ENCODE measurements at regions not wholly inside any gene's neighbourhood (a gene's known extent, or its start where the extent isn't known, plus 50 kb on each side); places are given as distances from the start of the nearest gene placed in this dataset.

- DNase-seq (ENCODE audit: low spot score in 2 of 2) (no peak), ATAC-seq (replicated peaks; ENCODE audit: extremely low read depth, poor library complexity, severe bottlenecking) (no peak)
- peaks cover 18% of the 10 kb centered on the region for H3K9me3 Mint-ChIP-seq
- no peaks in the 10 kb centered on the region for H3K4me1 Mint-ChIP-seq
- H3K27ac Mint-ChIP-seq (ENCODE audit: low read depth), result no peak overlapping the region
- no peaks in the 10 kb centered on the region for H3K27me3 Mint-ChIP-seq
- H3K4me3 Mint-ChIP-seq, result no peak overlapping the region
- H3K36me3 Mint-ChIP-seq (ENCODE audit: insufficient read depth), result no peaks in the 10 kb centered on the region
Measured at GRCh38 chr18:64919971-64920570, 771.2 kb upstream of the LINC00305 start.

- H3K9me3 Mint-ChIP-seq, result peaks cover 14% of the 10 kb centered on the region
- H3K27me3 Mint-ChIP-seq, result no peaks in the 10 kb centered on the region
- H3K27ac Mint-ChIP-seq (ENCODE audit: low read depth), result no peak overlapping the region
- no peak overlapping the region for H3K4me3 Mint-ChIP-seq
- H3K36me3 Mint-ChIP-seq (ENCODE audit: insufficient read depth), result no peaks in the 10 kb centered on the region
- no peaks in the 10 kb centered on the region for H3K4me1 Mint-ChIP-seq
- no peak for DNase-seq (ENCODE audit: low spot score in 2 of 2)
- no peak for ATAC-seq (replicated peaks; ENCODE audit: extremely low read depth, poor library complexity, severe bottlenecking)
Measured at GRCh38 chr18:64918851-64919250, 770.0 kb upstream of the LINC00305 start.

- Mint-ChIP-seq H3K4me3 (no peak overlapping the region), H3K9me3 (peaks cover 17% of the 10 kb centered on the region), H3K27me3 (no peaks in the 10 kb centered on the region), H3K36me3 (ENCODE audit: insufficient read depth) (no peaks in the 10 kb centered on the region), H3K27ac (ENCODE audit: low read depth) (no peak overlapping the region), H3K4me1 (no peaks in the 10 kb centered on the region)
- ATAC-seq (replicated peaks; ENCODE audit: extremely low read depth, poor library complexity, severe bottlenecking), result no peak
- no peak for DNase-seq (ENCODE audit: low spot score in 2 of 2)
Measured at GRCh38 chr18:64893349-64893748, 744.5 kb upstream of the LINC00305 start.

DNA sequence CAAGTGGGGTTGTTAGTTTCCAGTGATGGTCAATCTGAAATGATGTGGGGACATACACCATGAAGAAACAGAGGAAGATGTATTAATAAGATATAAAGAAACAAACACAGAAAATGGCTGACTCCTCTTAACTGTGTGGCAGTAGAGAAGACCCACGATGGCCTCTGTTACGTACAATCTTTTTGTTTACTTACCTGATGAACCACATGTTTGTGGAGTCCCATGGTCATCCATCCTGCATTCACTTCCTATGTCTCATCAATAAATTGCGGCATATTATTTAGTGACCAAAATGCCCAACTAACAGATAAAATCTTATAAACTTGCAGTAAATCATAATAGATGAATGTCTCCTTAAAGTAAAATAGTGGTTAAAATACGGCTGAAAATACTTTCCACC lies 740.1 kb upstream of the LINC00305 start:
- peaks cover 2% of the 10 kb centered on the region for H3K36me3 Mint-ChIP-seq (ENCODE audit: insufficient read depth)
- H3K4me3 Mint-ChIP-seq, result no peak overlapping the region
- H3K27me3 Mint-ChIP-seq, result no peaks in the 10 kb centered on the region
- DNase-seq (ENCODE audit: low spot score in 2 of 2) (no peak), ATAC-seq (replicated peaks; ENCODE audit: extremely low read depth, poor library complexity, severe bottlenecking) (no peak)
- no peaks in the 10 kb centered on the region for H3K4me1 Mint-ChIP-seq
- H3K27ac Mint-ChIP-seq (ENCODE audit: low read depth), result no peak overlapping the region
- peaks cover 17% of the 10 kb centered on the region for H3K9me3 Mint-ChIP-seq

- ATAC-seq (replicated peaks; ENCODE audit: extremely low read depth, poor library complexity, severe bottlenecking) (no peak), DNase-seq (ENCODE audit: low spot score in 2 of 2) (no peak)
- no peak overlapping the region for H3K4me3 Mint-ChIP-seq
- no peaks in the 10 kb centered on the region for H3K27me3 Mint-ChIP-seq
- no peak overlapping the region for H3K27ac Mint-ChIP-seq (ENCODE audit: low read depth)
- H3K36me3 Mint-ChIP-seq (ENCODE audit: insufficient read depth), result peaks cover 2% of the 10 kb centered on the region
- no peaks in the 10 kb centered on the region for H3K4me1 Mint-ChIP-seq
- H3K9me3 Mint-ChIP-seq, result peaks cover 16% of the 10 kb centered on the region
Measured at GRCh38 chr18:64886995-64887394, 738.1 kb upstream of the LINC00305 start.

DNA sequence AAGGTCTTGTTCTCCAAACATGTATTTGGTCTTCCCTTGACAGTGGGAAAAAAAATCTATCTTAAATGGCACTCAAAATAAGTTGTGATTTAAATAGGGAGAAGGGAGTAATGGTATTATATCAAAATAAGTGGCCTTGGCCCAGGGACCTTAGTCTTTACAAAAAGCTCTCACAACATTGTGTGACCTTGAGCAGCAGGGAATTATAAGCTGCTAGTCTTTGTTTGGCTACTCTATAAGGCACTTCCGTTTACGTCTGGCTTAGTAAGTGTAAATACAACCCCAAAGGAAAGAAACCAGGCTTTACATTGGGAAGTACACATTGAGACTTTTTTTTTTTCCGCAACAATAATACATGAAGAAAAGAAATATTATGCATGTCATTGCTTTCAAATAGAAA lies 734.0 kb upstream of the LINC00305 start:
- Mint-ChIP-seq H3K4me3 (no peak overlapping the region), H3K4me1 (no peaks in the 10 kb centered on the region), H3K9me3 (peaks cover 16% of the 10 kb centered on the region), H3K36me3 (ENCODE audit: insufficient read depth) (peaks cover 2% of the 10 kb centered on the region), H3K27ac (ENCODE audit: low read depth) (no peak overlapping the region), H3K27me3 (no peaks in the 10 kb centered on the region)
- ATAC-seq (replicated peaks; ENCODE audit: extremely low read depth, poor library complexity, severe bottlenecking) (no peak), DNase-seq (ENCODE audit: low spot score in 2 of 2) (no peak)

DNA sequence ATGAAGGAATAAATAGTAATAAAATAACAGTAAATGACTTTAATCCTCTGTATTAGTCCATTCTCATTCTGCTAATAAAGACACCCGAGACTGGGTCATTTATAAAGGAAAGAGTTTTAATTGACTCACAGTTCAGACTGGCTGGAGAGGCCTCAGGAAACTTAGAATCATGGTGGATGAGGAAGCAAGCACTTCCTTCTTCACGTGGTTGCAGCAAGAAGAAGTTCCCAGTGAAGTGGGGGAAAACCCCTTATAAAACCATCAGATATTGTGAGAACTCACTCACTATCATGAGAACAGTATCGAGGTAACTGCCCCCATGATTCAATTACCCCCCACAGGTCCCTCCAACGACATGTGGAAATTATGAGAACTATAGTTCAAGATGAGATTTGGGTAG lies 727.9 kb upstream of the LINC00305 start:
- H3K9me3 Mint-ChIP-seq, result peaks cover 12% of the 10 kb centered on the region
- DNase-seq (ENCODE audit: low spot score in 2 of 2) (no peak), ATAC-seq (replicated peaks; ENCODE audit: extremely low read depth, poor library complexity, severe bottlenecking) (no peak)
- H3K27ac Mint-ChIP-seq (ENCODE audit: low read depth), result no peak overlapping the region
- H3K27me3 Mint-ChIP-seq, result no peaks in the 10 kb centered on the region
- no peaks in the 10 kb centered on the region for H3K4me1 Mint-ChIP-seq
- no peak overlapping the region for H3K4me3 Mint-ChIP-seq
- H3K36me3 Mint-ChIP-seq (ENCODE audit: insufficient read depth), result no peaks in the 10 kb centered on the region

- Mint-ChIP-seq H3K27me3 (no peaks in the 10 kb centered on the region), H3K4me3 (no peak overlapping the region), H3K36me3 (ENCODE audit: insufficient read depth) (no peaks in the 10 kb centered on the region), H3K27ac (ENCODE audit: low read depth) (no peak overlapping the region), H3K4me1 (no peaks in the 10 kb centered on the region), H3K9me3 (peaks cover 16% of the 10 kb centered on the region)
- no peak for DNase-seq (ENCODE audit: low spot score in 2 of 2)
- no peak for ATAC-seq (replicated peaks; ENCODE audit: extremely low read depth, poor library complexity, severe bottlenecking)
Measured at GRCh38 chr18:64872710-64873458, 724.0 kb upstream of the LINC00305 start.

DNA sequence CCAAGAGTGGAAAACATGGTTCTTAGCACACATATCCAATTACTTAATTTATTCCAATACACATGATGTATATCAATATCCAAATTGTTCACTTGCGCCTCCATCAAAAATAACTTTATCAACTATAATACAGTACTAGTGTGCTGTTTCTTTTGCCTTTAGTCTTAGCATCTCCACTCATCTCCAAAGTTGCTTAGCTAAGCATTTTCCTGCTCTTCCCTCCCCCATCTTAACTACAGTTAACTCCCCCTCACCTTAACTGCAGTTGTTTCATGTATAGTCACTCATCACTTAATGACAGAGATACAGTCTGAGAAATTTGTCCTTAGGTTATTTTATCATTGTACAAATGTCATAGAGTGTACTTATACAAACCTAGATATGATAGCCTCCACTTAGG lies 705.2 kb upstream of the LINC00305 start:
- H3K4me1 Mint-ChIP-seq, result no peaks in the 10 kb centered on the region
- no peak overlapping the region for H3K27ac Mint-ChIP-seq (ENCODE audit: low read depth)
- peaks cover 26% of the 10 kb centered on the region for H3K9me3 Mint-ChIP-seq
- H3K27me3 Mint-ChIP-seq, result no peaks in the 10 kb centered on the region
- H3K36me3 Mint-ChIP-seq (ENCODE audit: insufficient read depth), result no peaks in the 10 kb centered on the region
- no peak overlapping the region for H3K4me3 Mint-ChIP-seq
- DNase-seq (ENCODE audit: low spot score in 2 of 2) (no peak), ATAC-seq (replicated peaks; ENCODE audit: extremely low read depth, poor library complexity, severe bottlenecking) (no peak)

DNA sequence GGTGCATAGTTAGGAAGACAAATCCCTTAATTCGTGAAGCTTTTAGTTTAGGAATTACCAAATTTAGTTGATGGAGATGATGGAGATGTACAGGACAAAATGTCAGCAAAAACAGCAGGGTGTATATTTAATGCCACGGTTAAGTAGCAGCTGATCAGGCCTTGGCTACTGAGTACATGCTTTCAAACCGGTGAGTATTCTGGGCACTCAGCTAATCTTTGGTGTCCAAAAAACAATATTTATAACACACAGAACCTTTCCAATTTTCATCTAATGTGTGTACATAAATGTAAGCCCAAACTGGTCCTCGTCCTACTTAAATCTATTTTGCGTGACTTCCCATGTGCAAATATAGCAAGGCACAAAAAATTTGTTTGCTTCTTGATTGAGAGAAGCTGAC lies 703.4 kb upstream of the LINC00305 start:
- no peaks in the 10 kb centered on the region for H3K4me1 Mint-ChIP-seq
- no peaks in the 10 kb centered on the region for H3K36me3 Mint-ChIP-seq (ENCODE audit: insufficient read depth)
- peaks cover 25% of the 10 kb centered on the region for H3K9me3 Mint-ChIP-seq
- H3K27ac Mint-ChIP-seq (ENCODE audit: low read depth), result no peak overlapping the region
- no peak overlapping the region for H3K4me3 Mint-ChIP-seq
- no peaks in the 10 kb centered on the region for H3K27me3 Mint-ChIP-seq
- no peak for DNase-seq (ENCODE audit: low spot score in 2 of 2)
- ATAC-seq (replicated peaks; ENCODE audit: extremely low read depth, poor library complexity, severe bottlenecking), result no peak

DNA sequence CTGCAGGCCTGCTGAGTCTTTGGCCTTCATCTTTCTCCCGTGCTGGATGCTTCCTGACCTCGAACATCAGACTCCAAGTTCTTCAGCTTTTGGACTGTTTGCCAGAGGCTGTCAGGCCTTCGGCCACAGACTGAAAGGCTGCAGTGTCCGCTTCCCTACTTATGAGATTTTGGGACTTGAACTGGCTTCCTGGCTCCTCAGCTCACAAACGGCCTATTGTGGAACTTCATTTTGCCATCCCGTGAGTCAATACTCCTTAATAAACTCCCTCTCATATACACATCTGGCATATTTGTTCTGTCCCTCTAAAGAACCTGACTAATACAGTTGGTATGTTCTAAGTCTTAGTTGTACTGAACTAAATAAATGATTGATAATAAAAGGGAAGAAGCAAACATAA lies 702.8 kb upstream of the LINC00305 start:
- Mint-ChIP-seq H3K4me3 (no peak overlapping the region), H3K9me3 (peaks cover 25% of the 10 kb centered on the region), H3K36me3 (ENCODE audit: insufficient read depth) (no peaks in the 10 kb centered on the region), H3K27ac (ENCODE audit: low read depth) (no peak overlapping the region), H3K4me1 (no peaks in the 10 kb centered on the region), H3K27me3 (no peaks in the 10 kb centered on the region)
- DNase-seq (ENCODE audit: low spot score in 2 of 2), result no peak
- ATAC-seq (replicated peaks; ENCODE audit: extremely low read depth, poor library complexity, severe bottlenecking), result no peak

DNA sequence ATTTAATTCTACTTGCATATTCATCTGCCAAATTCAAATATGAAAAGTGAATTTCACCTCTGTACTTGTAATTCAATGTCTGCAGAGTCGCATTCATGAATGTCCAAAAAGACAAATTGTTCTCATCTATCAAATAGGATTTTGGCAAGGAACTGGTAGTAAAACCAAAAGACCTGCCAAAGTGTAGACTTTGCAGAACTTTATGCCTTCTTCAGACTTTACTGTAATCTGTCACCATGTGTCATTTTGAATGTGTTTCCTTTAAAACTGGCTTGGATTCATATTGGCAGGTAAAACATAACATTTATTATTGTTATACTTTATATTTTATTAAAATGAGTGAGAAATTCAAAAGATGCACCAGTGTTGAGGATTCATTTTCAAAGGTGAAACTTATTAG lies 701.9 kb upstream of the LINC00305 start:
- H3K36me3 Mint-ChIP-seq (ENCODE audit: insufficient read depth), result no peaks in the 10 kb centered on the region
- H3K27me3 Mint-ChIP-seq, result no peaks in the 10 kb centered on the region
- no peak overlapping the region for H3K4me3 Mint-ChIP-seq
- H3K4me1 Mint-ChIP-seq, result no peaks in the 10 kb centered on the region
- no peak overlapping the region for H3K27ac Mint-ChIP-seq (ENCODE audit: low read depth)
- H3K9me3 Mint-ChIP-seq, result peaks cover 25% of the 10 kb centered on the region
- DNase-seq (ENCODE audit: low spot score in 2 of 2), result no peak
- no peak for ATAC-seq (replicated peaks; ENCODE audit: extremely low read depth, poor library complexity, severe bottlenecking)

DNA sequence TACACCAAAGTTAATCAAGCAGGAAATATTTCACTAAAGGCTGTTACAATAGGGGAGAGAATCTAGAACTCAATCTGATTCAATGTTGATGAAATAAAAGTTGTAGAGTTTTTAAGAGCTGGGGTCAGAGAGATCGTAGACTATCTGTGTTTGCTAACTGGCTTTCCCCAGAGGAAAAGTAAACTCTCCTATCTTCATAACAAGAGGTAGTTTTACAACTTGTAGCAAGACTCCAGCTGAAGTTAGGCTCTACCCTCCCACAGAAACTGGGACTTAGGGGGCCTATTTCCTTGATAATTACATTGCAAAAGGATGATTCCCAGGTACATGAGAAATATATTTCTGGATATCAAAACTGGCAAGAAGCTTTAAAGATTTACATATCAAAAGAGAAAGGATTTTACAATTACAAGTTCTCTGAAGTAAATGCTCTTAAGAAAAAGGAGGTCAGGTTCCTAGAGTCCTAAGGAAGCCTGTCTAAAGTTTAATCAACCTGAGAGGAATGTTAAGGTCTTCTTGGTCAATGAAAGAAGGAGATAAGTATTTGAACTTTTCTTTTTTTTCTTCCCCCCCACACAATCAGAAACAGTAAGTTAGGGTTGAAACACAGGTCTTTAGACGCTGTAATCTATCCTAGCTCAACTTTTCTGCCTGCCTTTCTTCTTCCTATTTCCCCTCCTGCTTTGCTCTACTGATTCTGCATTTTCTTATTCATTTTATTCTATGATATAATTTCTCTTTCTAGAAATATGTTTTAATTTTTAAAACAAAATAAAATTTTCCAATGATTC lies 692.2 kb upstream of the LINC00305 start:
- Mint-ChIP-seq H3K27ac (ENCODE audit: low read depth) (no peak overlapping the region), H3K9me3 (no peaks in the 10 kb centered on the region), H3K4me3 (no peak overlapping the region), H3K27me3 (no peaks in the 10 kb centered on the region), H3K4me1 (no peaks in the 10 kb centered on the region), H3K36me3 (ENCODE audit: insufficient read depth) (no peaks in the 10 kb centered on the region)
- DNase-seq (ENCODE audit: low spot score in 2 of 2) (no peak), ATAC-seq (replicated peaks; ENCODE audit: extremely low read depth, poor library complexity, severe bottlenecking) (no peak)
